SU-DHL-6 (cell line): ENCODE measurements at regions not wholly inside any gene's neighbourhood (a gene's known extent, or its start where the extent isn't known, plus 50 kb on each side); places are given as distances from the start of the nearest gene placed in this dataset.

ENCODE experiments used
- H2AFZ ChIP-seq: fragments of 200-600 bp; sonication (generic); 2 replicates; pipeline ENCODE4 v1.6.1; 2014; ENCODE audit warnings: low read depth, mild to moderate bottlenecking, moderate library complexity, mixed read lengths, antibody characterized with exemption, low read length; ENCODE audit not compliant: severe bottlenecking
- H3F3A ChIP-seq: fragments of 200-600 bp; shearing (Covaris generic); 2 replicates; pipeline ENCODE4 v1.6.0; 2016; ENCODE audit warnings: antibody characterized with exemption, mild to moderate bottlenecking; ENCODE audit not compliant: insufficient read depth
- H3K27ac ChIP-seq: fragments of 200-600 bp; sonication (generic); 2 replicates; pipeline ENCODE4 v1.5.1; 2016; ENCODE audit warnings: low read depth, mild to moderate bottlenecking, low read length, moderate library complexity, mixed read lengths
- H3K27me3 ChIP-seq: fragments of 200-600 bp; sonication (generic), shearing (Covaris generic); 2 replicates; pipeline ENCODE4 v1.6.0; 2014; ENCODE audit warnings: mild to moderate bottlenecking, low read length
- H3K36me3 ChIP-seq: fragments of 200-600 bp; sonication (generic); 2 replicates; pipeline ENCODE4 v1.6.1; 2014; ENCODE audit warnings: mild to moderate bottlenecking, low read length, mixed read lengths
- H3K4me2 ChIP-seq: fragments of 300-600, 200-600 bp; shearing (Covaris generic), sonication (generic); 2 replicates; pipeline ENCODE4 v1.6.0; 2014; ENCODE audit warnings: low read length, low read depth, mild to moderate bottlenecking; ENCODE audit not compliant: poor library complexity, severe bottlenecking
- H3K4me3 ChIP-seq: fragments of 200-600 bp; sonication (generic); 2 replicates; pipeline ENCODE4 v1.5.1; 2014; ENCODE audit warnings: antibody characterized with exemption, low read length, mild to moderate bottlenecking, mixed read lengths; ENCODE audit not compliant: insufficient read depth, poor library complexity, severe bottlenecking
- H3K79me2 ChIP-seq: fragments of 200-600 bp; sonication (generic); 2 replicates; pipeline ENCODE4 v1.6.1; 2014; ENCODE audit warnings: mild to moderate bottlenecking, low read length, moderate library complexity; ENCODE audit not compliant: insufficient read depth
- H3K9ac ChIP-seq: fragments of 200-600 bp; sonication (generic); 2 replicates; pipeline ENCODE4 v1.7.0; 2014; ENCODE audit warnings: mild to moderate bottlenecking, low read length
- H3K9me2 ChIP-seq: fragments of 200-600 bp; sonication (generic); replicated peaks from 2 replicates; pipeline ENCODE4 v1.6.1; 2014; ENCODE audit warnings: low read length; ENCODE audit not compliant: insufficient read depth
- H3K9me3 ChIP-seq: fragments of 200-600 bp; sonication (generic); 2 replicates; pipeline ENCODE4 v1.6.1; 2014; ENCODE audit warnings: low read length, mixed read lengths; ENCODE audit not compliant: insufficient read depth
- H4K20me1 ChIP-seq: fragments of 200-600 bp; sonication (generic); 2 replicates; pipeline ENCODE4 v1.6.1; 2014; ENCODE audit warnings: low read depth, mild to moderate bottlenecking, antibody characterized with exemption, low read length, moderate library complexity, mixed read lengths
- CTCF ChIP-seq: fragments of 200-600 bp; sonication (generic); IDR thresholded peaks from one replicate; pipeline ENCODE4 v1.5.1; 2017; ENCODE audit warnings: antibody characterized with exemption, mild to moderate bottlenecking, low read length, moderate library complexity; ENCODE audit not compliant: insufficient read depth, poor library complexity, severe bottlenecking
- EZH2phosphoT487 ChIP-seq: fragments of 200-600 bp; sonication (generic), shearing (Covaris generic); conservative IDR thresholded peaks from 2 replicates; pipeline ENCODE4 v1.6.1; 2018; ENCODE audit warnings: mild to moderate bottlenecking, antibody characterized with exemption, low read length, moderate library complexity, mixed read lengths

- TF ChIP-seq EZH2phosphoT487, result no peak
- no peak overlapping the region for H3K4me2 ChIP-seq
- H4K20me1 ChIP-seq, result no peaks in the 10 kb centered on the region
- no peaks in the 10 kb centered on the region for H3K27me3 ChIP-seq
- H3K9me3 ChIP-seq, result no peaks in the 10 kb centered on the region
- H3K4me3 ChIP-seq, result no peak overlapping the region
- H2AFZ ChIP-seq, result no peak overlapping the region
- H3K79me2 ChIP-seq, result no peaks in the 10 kb centered on the region
- H3K9me2 ChIP-seq, result no peaks in the 10 kb centered on the region
- H3K36me3 ChIP-seq, result no peaks in the 10 kb centered on the region
- H3F3A ChIP-seq, result no peaks in the 10 kb centered on the region
- H3K9ac ChIP-seq, result no peak overlapping the region
- H3K27ac ChIP-seq, result no peak overlapping the region
Observed at GRCh38 chr9:119451426-119451825, 82.2 kb upstream of the BRINP1 start.

GRCh38 chr9:119443179-119443578, 73.9 kb upstream of the BRINP1 start:
- Histone ChIP-seq H4K20me1 (no peaks in the 10 kb centered on the region), H3K4me3 (no peak overlapping the region), H3K9me3 (no peaks in the 10 kb centered on the region), H3K9me2 (no peaks in the 10 kb centered on the region), H3K36me3 (no peaks in the 10 kb centered on the region), H3K9ac (no peak overlapping the region), H3K79me2 (no peaks in the 10 kb centered on the region), H3K27ac (no peak overlapping the region), H3K27me3 (no peaks in the 10 kb centered on the region), H2AFZ (no peak overlapping the region), H3F3A (no peaks in the 10 kb centered on the region), H3K4me2 (no peak overlapping the region)
- TF ChIP-seq EZH2phosphoT487 (no peak), CTCF (no peak)

- H3K79me2 ChIP-seq, result no peaks in the 10 kb centered on the region
- H4K20me1 ChIP-seq, result no peaks in the 10 kb centered on the region
- no peaks in the 10 kb centered on the region for H3K9me3 ChIP-seq
- H3K9ac ChIP-seq, result no peak overlapping the region
- TF ChIP-seq EZH2phosphoT487 (no peak), CTCF (no peak)
- no peaks in the 10 kb centered on the region for H3K27me3 ChIP-seq
- no peak overlapping the region for H2AFZ ChIP-seq
- H3K9me2 ChIP-seq, result no peaks in the 10 kb centered on the region
- no peaks in the 10 kb centered on the region for H3K36me3 ChIP-seq
- no peak overlapping the region for H3K4me3 ChIP-seq
- no peak overlapping the region for H3K27ac ChIP-seq
- no peak overlapping the region for H3K4me2 ChIP-seq
- no peaks in the 10 kb centered on the region for H3F3A ChIP-seq
Observed at GRCh38 chr9:119441832-119442231, 72.6 kb upstream of the BRINP1 start.

GRCh38 chr9:119441338-119441737, 72.1 kb upstream of the BRINP1 start:
- H3K4me3 ChIP-seq, result no peak overlapping the region
- H3K36me3 ChIP-seq, result no peaks in the 10 kb centered on the region
- TF ChIP-seq CTCF (no peak), EZH2phosphoT487 (no peak)
- H3K27ac ChIP-seq, result no peak overlapping the region
- no peaks in the 10 kb centered on the region for H4K20me1 ChIP-seq
- no peaks in the 10 kb centered on the region for H3F3A ChIP-seq
- H3K4me2 ChIP-seq, result no peak overlapping the region
- no peaks in the 10 kb centered on the region for H3K27me3 ChIP-seq
- H2AFZ ChIP-seq, result no peak overlapping the region
- H3K9me3 ChIP-seq, result no peaks in the 10 kb centered on the region
- H3K9ac ChIP-seq, result no peak overlapping the region
- no peaks in the 10 kb centered on the region for H3K9me2 ChIP-seq
- H3K79me2 ChIP-seq, result no peaks in the 10 kb centered on the region
